NCI-H526 treated with DMSO at 0.1 percent for 48 hours (cell line): ENCODE measurements at regions not wholly inside any gene's neighbourhood (a gene's known extent, or its start where the extent isn't known, plus 50 kb on each side); places are given as distances from the start of the nearest gene placed in this dataset.

Source experiments
- DNase-seq: peaks from one replicate; lab custom pipeline; 2025; lab: John Stamatoyannopoulos, UW

DNA sequence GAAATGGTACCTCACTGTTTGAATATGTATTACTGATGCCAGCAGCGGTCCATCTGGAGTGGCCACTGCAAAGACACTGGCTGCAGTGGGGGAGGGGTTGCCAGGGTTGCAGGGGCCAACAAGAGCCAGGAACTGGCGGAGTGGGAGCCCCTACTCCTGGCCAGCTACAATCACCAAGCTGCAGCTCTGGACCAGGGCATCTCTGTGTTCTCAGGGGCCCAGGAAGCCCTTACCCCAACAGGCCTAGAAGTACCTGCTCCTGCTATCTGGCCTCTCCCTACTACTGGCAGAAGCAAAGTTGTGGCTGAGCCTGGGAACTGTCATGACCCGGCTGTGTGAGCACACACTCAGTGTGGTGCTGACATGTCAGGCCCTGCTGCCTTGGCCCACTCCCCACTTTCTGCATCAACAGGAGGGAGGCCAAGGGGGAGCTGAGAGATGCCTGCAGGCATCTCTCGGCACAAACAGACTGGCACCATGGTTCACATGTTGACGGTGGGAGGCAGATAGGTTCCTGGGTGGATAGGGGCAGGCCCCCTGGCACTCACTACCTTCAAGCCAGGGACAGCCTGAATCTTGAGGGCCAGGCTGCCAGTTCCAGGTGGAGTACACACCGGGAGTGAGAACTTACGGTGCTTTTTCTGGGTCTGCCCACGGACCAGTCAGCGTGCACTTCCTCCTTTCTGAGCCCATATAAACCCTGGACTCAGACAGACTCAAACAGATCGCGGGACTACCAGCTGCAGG is 1188.0 kb downstream of the GRIK2 start:
- no peak for DNase-seq

DNA sequence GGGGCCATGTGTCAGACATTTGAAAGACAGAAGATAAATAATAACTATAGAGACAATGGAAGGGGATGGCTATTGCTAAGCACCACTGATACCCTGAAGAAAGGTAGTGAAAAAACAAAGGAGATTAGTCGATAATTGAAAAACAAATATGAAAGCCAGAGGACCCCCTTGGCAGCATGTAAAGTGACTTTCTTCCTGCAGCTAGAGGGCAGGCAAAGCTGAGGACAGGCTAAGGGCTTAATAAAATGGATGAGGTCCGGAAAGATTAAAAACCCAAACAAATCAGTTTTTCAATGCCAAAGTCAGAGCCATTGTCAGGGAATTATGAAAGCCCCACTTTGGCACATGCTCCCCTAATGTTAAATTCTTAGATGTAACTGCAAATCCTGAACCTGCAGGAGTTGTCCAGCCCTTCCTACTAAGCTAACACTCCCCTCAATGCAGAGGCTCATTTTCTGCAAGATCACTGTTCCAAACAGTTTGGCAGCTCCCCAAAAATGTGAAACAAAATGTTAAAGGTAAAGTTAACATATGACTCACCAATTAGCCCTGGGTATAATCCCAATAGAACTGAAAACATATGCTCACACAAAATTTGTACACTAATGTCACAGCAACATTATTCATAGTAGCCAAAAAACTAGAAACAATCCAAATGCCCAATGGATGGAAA is 1177.9 kb downstream of the GRIK2 start:
- no peak for DNase-seq

GRCh38 chr6:102562713-102563112 is 1169.2 kb downstream of the GRIK2 start:
- DNase-seq = no peak

GRCh38 chr6:102553214-102553613 is 1159.7 kb downstream of the GRIK2 start:
- DNase-seq = peak; percentile 56

- no peak for DNase-seq
Observed at GRCh38 chr6:102549221-102549874, 1155.8 kb downstream of the GRIK2 start.

DNA sequence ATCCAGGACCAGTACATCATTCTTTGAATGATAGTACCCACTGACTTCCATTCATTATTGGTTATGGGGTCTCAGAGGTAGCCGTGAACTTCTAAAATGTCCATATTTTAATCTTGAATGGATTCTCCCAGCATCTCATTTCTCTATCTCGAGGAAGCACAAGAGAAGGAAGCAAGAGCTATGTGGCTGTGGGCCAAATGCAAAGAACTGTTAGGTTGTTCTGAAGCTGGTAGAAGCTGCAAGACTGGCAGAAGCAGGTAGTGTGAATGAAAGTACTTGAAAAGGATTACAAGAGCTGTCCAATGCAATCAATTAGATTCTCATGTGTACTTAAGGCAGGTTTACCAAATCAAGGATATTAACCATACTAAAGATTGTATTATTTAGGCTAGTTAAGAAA is 1131.8 kb downstream of the GRIK2 start:
- no peak for DNase-seq

- DNase-seq = no peak
Observed at GRCh38 chr6:102520966-102521365, 1127.5 kb downstream of the GRIK2 start.

- no peak for DNase-seq
Observed at GRCh38 chr6:102517506-102517905, 1124.0 kb downstream of the GRIK2 start.

- DNase-seq = no peak
Observed at GRCh38 chr6:102501615-102502014, 1108.1 kb downstream of the GRIK2 start.

DNA sequence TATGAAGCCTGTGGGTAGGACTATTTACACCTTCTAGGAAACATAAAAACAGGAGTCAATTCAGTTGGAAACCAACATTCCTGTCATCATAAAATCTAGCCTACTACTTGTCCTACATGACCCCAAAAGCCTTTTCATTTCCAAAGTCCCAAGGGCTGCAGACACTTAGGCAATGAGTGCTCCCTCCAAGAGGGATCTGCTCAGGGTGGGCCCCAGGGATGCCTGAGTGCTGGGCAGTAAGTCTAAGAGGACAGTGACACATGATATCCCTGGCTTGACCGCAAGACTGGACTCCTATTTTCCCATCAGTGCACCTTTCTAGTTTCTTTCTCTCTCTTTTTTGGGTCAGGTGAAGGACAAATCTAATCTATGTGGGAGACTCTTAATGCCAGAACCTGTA is 1101.3 kb downstream of the GRIK2 start:
- DNase-seq = no peak

DNA sequence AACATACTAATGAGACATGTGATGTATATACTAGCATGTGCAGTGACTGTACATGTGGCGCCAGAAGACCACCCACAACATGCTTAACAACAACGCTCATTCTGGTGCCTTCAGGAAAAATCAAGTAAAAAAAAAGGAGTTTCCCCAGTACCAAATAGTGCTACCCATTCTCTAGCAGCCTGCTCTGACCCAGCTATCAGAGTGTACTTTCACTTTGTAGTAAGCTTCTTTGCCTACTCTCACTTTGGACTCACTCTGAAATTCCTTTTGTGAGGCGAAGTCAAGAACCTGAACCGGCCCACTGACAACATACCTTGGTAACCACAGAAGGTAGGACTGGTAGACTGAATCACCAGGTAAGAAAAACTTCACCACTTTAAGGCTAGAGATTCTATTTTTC is 1100.0 kb downstream of the GRIK2 start:
- no peak for DNase-seq

- DNase-seq = no peak
Observed at GRCh38 chr6:102488729-102489128, 1095.2 kb downstream of the GRIK2 start.

- DNase-seq = no peak
Observed at GRCh38 chr6:102485480-102485879, 1092.0 kb downstream of the GRIK2 start.

GRCh38 chr6:102474041-102474807 is 1080.7 kb downstream of the GRIK2 start:
- DNase-seq = no peak

GRCh38 chr6:102458990-102459389 is 1065.5 kb downstream of the GRIK2 start:
- DNase-seq = no peak

- no peak for DNase-seq
Observed at GRCh38 chr6:102438171-102438570, 1044.7 kb downstream of the GRIK2 start.

DNA sequence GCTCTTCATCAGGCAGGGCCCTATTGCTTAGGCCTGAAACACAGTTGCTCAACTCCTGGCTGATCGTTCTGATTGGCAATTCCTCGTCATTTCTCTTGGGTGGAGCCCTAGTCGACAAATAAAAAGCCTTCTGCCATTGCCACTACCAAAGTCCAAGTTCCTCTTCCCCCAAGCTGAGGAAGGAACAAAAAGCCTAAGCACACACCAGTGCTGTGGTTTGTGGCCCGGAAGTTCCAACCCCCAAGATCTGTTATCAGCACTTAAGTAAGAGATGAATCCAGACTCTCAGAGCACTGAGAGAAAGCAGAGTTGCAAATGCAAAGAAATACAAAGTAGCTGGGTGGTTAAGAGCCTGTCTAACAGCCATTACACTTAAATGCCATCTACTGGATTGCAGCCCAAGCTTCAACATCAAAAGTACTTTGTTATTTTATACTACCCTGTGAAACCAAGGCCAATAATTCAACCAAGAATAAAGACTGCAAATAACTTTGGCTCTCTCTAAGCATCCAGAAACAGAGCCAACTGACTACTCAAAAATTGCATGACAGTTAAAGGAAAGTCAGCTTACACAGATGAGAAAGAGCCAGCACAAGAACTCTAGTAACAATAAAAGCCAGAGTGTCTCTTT is 1024.0 kb downstream of the GRIK2 start:
- DNase-seq = no peak

DNA sequence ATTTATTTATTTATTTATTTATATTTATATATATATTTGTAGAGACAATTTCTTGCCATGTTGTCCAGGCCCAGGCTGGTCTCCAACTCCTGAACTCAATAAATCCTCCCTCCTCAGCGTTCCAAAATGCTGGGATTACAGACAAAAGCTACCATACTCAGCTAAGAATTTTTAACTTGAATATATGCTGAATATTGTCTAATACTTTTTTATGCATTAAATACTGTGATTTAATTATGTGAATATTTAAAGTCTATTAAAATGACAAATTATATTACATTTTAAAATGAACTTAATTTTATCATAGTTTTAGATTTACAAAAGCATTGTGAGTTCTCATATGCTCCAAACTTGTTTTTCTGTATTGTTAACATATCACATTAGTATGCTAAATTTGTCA is 1022.4 kb downstream of the GRIK2 start:
- DNase-seq = no peak

GRCh38 chr6:102411796-102412195 is 1018.3 kb downstream of the GRIK2 start:
- peak; percentile 80 for DNase-seq

- DNase-seq = no peak
Observed at GRCh38 chr6:102407886-102408741, 1014.6 kb downstream of the GRIK2 start.

GRCh38 chr6:102405860-102406259 is 1012.4 kb downstream of the GRIK2 start:
- no peak for DNase-seq
